Omental fat pad (tissue), 3 donors: ENCODE measurements at regions not wholly inside any gene's neighbourhood (a gene's known extent, or its start where the extent isn't known, plus 50 kb on each side); places are given as distances from the start of the nearest gene placed in this dataset.
A peak's percentile ranks its signal among the peaks of the same experiment; 100 is the strongest.

ENCODE experiments used
- ATAC-seq: fragments of 150-250 bp; one replicate; pipeline ENCODE4 v1.9.1; 2016; ENCODE audit warnings: mild to moderate bottlenecking, moderate library complexity; ENCODE audit not compliant: low FRiP score
- DNase-seq: peaks from one replicate; pipeline ENCODE4 v3.0.0-alpha.2; 2019; ENCODE audit warnings: low spot score
- CTCF ChIP-seq, 3 donors: fragments of 450-650 bp; IDR thresholded peaks; one replicate each; pipeline ENCODE4 v1.5.1; 2016 to 2017; ENCODE audit warnings: antibody characterized with exemption in 3 of 3, mild to moderate bottlenecking in 3 of 3, moderate library complexity in 2 of 3

GRCh38 chr20:20877079-20877478, 164.6 kb upstream of the RALGAPA2 start:
- ATAC-seq (no peak), DNase-seq (no peak)
- no peak for TF ChIP-seq CTCF (IDR thresholded peaks at IDR 0.05)

- ATAC-seq: no peak
Measured at GRCh38 chr20:20875716-20876115, 163.3 kb upstream of the RALGAPA2 start.

GRCh38 chr20:20872428-20872827, 160.0 kb upstream of the RALGAPA2 start:
- ATAC-seq (no peak), DNase-seq (no peak)
- TF ChIP-seq CTCF (IDR thresholded peaks at IDR 0.05): no peak

More at GRCh38 chr20:20875716-20876115, 163.3 kb upstream of the RALGAPA2 start:
- no peak for DNase-seq
- TF ChIP-seq CTCF (IDR thresholded peaks at IDR 0.05): no peak

- no peak for TF ChIP-seq CTCF (IDR thresholded peaks at IDR 0.05)
- no peak for ATAC-seq
Measured at GRCh38 chr20:20869161-20869775, 156.8 kb upstream of the RALGAPA2 start.

GRCh38 chr20:20864351-20865096, 152.1 kb upstream of the RALGAPA2 start:
- ATAC-seq: no peak
- no peak for TF ChIP-seq CTCF (IDR thresholded peaks at IDR 0.05)
- no peak for DNase-seq

More at GRCh38 chr20:20869161-20869775, 156.8 kb upstream of the RALGAPA2 start:
- DNase-seq: no peak

GRCh38 chr20:20860078-20860806, 147.8 kb upstream of the RALGAPA2 start:
- DNase-seq (peak; percentile 99), ATAC-seq (peak; percentile 71)
- peak in 1 of 3 donors; percentile 74 for TF ChIP-seq CTCF (IDR thresholded peaks at IDR 0.05)
